GM18909 (cell line): ENCODE measurements at regions not wholly inside any gene's neighbourhood (a gene's known extent, or its start where the extent isn't known, plus 50 kb on each side); places are given as distances from the start of the nearest gene placed in this dataset.
"Not testable (repeated sequence)": the region's sequence is repeated elsewhere in the genome, so short reads cannot be mapped to it uniquely, and the experiment has no call there.

Experiments
- ATAC-seq: cut with Tn5 transposase; IDR thresholded peaks from one replicate; pipeline ENCODE4 v1.9.1; 2021; ENCODE audit warnings: mild to moderate bottlenecking; ENCODE audit not compliant: unreplicated experiment, poor library complexity

DNA sequence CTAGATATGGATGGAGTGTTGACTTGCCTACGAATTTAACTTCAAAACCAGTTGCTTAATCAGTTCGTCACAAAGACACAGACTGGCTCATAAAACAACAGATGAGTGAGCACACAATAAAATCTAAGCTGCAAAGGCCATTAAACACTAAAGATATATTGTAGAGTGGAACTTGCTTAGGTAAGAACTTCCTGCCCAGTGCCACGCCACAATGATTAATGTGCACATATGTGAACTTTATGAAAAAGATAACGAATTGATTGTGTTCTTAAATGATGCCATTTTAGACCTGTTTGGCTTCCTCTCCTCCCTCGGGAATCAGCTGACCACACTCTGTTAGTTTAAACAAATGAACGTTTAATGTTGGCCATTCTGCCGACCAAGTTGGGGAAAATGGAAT is 2031.3 kb upstream of the CELF4 start:
- no peak for ATAC-seq

DNA sequence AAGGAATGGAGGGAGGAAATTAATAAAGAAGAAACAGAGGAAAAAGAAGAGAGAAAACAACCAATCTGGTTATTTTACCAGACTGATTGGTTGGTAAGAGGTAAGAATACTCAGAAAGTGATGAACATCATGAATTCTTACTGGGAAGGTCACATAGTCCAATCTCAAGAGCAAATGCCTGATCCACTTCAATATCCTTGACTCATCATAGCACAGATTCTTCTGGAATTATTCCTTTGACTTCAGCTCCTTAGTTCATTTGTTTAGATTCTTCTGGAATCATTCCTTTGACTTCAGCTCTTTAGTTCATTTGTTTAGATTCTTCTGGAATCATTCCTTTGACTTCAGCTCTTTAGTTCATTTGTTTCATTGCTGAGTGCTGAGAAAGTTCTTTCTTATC is 2030.6 kb upstream of the CELF4 start:
- no peak for ATAC-seq

DNA sequence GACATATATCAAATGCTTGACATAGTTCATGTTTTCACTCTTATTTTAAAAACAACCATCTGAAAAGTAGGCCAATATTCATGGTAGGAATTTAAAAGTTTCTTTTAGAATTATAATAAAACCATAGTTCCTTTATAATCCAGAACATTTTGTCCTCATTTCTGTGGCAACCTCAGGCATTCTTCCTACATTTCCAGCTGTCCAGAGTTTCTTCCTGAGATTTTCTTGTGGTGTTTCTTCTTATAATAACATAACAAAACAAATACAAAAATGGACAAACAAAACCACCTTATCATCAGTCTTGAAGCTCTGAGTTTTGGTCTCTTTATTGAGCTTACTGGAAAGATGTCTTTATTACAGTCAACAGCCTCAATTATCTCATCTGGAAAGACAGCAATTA is 2028.6 kb upstream of the CELF4 start:
- no peak for ATAC-seq

DNA sequence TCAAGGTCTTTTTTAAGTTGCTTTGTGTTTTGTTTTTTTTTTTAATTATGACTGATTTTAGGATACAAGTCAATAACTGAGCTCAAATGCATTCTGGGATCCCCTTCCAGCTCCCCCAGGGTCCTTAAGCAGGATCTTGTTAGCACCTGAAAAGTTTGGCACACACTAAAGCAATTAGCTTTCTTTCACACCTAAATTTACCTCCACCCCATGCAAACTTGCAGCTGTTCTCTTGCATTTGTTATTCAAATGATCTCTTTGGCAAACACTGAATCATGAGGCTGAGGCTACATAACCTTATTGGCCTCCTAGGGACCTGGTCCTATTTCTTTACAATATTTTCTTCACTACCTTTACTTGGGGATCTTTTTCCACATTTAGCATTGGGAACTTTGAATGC is 2026.1 kb upstream of the CELF4 start:
- ATAC-seq = no peak

DNA sequence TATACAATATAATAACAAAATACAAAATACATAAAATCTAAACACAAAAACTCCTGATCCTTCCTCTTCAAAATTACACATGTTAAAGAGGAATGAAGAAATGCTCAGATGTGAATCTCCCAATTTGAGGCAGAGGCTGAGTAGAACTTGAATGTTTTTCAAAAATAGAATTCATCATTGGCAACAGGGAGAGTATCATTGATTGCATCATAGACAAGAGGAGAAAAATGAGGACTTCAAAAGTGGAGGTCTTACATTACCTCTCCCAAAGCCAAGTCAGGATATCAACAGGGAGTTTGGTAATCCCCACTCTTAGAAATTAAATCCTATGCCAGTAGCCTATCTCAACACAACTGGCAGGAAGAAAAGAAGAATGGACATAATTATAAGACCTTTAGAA is 2023.9 kb upstream of the CELF4 start:
- ATAC-seq = no peak

DNA sequence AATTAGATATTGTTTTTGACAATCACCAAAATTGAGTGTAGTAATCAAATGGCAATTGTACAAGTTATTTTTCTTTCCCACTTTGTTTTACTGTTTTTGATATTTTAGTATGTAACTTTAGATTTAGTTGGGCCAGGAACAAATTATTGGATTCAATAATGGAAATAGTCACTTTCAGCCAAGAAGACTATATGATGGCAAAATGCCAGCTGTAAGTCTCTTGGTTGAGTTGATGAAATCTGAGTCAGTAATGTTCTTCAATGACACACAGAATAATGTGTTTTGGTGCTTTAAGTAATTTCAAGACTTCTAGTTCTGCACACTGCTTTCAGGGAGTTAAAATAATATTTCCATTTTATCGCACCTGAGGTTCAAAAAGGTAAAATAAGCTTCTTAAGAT is 2022.0 kb upstream of the CELF4 start:
- no peak for ATAC-seq

DNA sequence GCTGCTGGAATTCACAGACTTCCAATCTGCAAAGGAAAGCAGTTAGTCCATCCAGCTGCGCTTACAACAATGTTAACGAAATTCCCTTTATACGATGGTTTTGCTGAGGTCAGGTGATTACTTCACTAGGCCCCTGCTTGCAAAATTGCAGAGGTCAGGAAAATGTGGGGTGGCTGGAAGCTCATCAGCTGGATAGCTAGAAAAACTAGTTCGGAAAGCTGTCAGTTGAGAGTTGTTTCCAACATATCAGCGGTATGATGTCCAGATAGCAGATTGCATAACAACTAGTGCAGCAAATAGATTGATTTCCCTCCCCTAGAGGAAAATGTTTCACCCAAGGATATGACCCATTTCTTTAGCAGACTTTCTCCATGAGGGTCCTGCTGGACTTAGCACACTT is 2021.1 kb upstream of the CELF4 start:
- ATAC-seq = no peak

DNA sequence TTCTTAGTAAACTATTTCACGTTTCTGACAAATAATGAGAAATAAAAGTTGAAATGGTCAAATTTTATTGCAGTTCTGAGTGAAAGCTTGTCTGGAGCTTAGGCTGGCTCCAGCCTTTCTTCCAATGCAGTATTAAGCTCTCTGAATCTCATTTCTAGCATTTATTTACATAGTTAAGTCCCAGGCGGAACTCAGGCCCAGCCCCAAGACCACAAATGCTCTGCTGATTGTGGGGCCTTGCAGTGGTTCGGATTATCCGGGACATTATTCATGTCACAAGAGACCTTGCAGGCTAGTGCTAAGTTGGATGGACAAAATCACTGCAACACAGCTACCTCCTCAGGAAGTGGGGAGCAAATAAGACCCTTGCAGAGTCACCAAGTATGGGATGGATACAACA is 2009.3 kb upstream of the CELF4 start:
- ATAC-seq = no peak

DNA sequence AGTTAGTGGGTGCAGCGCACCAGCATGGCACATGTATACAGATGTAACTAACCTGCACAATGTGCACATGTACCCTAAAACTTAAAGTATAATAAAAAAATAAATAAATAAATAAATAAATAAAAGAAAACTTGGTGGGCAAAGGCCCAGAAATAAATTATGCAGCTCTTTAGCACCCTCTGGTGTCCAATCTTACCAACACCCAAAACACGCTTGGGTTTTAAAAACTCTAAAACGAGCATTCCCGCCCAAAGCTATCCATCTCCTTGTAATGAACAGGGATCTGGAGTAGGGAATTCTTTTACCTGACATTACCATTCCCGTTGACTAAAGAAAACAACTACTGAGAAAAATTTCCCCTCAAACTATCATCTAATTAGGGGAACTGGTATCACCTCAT is 2005.9 kb upstream of the CELF4 start:
- no peak for ATAC-seq

DNA sequence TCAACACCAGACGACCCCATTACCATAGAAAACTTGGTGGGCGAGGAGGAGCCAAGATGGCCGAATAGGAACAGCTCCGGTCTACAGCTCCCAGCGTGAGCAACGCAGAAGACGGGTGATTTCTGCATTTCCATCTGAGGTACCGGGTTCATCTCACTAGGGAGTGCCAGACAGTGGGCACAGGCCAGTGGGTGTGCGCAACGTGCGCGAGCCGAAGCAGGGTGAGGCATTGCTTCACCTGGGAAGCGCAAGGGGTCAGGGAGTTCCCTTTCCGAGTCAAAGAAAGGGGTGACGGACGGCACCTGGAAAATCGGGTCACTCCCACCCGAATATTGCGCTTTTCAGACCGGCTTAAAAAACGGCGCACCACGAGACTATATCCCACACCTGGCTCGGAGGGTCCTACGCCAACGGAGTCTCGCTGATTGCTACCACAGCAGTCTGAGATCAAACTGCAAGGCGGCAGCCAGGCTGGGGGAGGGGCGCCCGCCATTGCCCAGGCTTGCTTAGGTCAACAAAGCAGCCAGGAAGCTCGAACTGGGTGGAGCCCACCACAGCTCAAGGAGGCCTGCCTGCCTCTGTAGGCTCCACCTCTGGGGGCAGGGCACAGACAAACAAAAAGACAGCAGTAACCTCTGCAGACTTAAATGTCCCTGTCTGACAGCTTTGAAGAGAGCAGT is 2000.1 kb upstream of the CELF4 start:
- not testable (repeated sequence) for ATAC-seq

DNA sequence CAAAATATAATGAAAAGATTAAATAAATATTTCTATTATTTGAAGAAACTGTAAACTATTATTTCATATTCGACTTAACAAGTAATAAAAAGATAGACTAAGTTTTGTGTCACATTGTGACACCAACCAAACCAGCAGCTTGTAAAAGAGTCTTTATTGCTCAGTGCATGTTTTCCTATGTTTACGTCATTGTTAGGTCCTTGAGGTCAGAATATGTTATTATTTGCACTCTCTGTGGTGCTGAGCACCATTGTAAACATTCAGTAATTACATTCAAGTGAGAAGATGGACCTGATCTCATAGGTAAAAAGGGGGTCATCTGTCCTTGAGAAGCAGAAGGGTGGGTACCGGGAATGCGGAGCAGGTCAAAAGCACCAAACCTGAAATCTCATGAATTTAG is 1999.1 kb upstream of the CELF4 start:
- ATAC-seq = no peak

DNA sequence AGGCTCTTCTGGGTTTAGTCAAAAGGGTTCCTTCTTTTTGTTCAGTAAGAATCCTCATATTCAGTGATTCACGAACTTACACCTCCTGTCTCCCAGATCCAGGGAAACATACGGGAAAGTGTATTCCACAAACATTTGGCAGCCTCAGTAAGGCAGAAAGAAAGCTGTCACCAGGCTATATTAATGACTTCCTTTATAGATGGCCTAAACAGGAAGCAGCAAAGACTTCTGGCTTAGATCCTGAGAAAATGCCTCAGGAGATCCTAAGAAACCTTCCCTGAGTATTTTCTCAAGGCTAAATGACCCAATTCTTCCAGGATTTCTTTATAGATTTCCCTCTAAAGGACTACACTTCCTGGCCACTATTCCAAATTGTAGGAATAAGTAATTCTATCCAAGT is 1995.5 kb upstream of the CELF4 start:
- no peak for ATAC-seq

DNA sequence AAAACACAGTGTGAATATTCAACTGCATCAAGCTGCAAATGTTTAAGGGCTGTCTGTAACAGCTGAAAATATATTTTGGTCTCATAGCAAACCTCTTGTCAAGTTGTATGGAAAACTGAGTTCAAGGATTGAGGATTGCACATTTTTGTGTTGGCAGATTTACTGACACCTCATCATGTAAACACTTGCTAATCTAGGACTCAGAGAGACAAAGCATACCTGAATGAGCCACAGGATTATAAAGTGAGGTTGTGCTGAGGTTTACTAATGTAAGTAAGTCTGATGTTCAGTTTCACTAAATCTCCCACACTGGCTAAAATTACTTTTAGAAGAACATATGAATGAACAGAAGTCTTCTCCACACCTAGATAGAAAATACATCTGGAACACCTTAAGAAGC is 1993.1 kb upstream of the CELF4 start:
- no peak for ATAC-seq

DNA sequence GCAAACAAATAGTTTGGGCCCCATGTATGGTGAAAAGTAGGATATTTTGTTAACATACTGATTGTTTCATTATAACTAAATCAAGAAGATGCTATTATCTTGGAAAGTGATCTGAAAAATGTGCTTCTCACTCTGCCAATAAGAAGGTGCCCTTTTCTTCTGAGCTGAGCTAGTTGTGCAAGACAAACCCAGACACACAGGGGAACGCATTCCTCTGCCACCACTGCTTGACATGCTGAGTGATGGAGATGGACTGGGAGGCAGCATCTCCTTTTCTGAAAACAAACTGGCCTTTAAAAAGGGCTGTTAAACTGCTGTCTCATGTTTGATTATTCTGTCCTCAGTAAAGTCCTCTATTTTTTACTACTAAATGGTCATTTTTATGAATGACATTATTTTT is 1989.9 kb upstream of the CELF4 start:
- ATAC-seq = no peak

DNA sequence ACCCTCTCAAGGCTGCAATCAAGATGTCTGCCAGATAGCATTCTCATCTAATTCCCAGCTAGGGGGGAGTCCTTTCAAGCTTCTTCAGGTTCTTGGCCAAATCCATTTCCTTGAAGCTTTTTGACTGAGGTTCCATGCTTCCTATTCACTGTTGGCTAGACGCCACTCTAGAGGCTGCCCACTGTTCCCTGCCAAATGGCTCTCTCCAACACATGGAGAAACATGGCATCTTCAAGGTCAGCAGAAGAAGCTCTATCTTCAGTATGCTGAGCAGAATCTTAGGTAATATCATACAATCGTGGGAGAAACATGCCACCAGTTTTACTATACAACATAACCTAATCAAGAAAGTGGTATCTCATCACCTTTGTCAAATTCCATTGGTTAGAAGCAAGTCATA is 1985.1 kb upstream of the CELF4 start:
- ATAC-seq = no peak

DNA sequence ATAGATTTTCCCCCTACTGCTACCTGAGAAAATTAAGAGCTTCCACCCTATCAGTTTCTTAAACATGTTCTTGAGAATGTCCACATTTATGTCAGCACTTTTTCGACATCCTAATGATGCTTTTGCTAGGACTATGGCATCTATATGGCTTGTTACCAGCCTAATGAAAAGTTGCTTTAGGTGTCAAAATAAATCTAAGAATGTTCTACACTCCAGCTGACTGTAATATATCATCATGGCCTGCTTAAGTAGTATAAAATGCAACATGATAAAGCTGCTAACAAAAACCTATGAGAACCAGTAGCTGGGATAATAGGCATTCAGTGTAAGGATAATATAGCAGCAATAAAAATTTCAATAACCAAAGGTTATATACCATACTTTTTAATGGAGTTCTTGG is 1983.5 kb upstream of the CELF4 start:
- ATAC-seq = no peak

DNA sequence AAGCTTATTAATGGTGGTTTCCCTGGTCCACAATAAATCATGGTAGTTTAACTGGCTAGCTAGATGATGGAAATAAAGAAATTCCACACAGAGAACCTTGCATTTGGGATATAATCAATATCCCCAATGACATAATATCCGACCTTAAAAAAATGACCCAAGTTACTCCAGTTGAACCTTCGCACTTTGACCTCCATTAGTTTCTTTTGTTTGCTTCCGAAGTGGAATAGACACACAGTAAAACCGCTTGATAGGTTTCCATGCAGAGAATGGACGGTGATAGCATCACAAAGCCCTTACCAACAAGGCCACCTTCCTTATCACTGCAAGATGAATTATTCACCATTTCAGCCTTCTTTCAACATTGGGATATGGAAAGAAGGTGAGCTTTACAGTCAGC is 1966.1 kb upstream of the CELF4 start:
- no peak for ATAC-seq

DNA sequence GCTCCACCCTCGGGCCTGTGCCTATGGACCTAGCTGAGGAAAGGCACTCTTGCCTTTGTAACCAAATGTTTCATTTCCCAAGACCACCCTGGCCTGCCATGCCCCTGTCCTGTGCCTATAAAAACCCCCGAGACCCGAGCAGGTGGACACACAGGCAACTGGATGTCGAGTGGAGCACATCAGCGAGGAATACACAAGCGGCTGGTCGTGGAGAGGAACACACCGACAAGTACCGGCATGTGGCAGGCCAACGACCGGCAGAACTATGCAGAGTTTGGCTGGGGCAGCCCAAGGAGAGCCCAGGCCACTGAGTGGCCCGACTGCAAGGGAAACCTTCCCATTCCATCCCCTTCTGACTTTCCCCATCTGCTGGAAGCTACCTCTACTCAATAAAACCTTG is 1963.8 kb upstream of the CELF4 start:
- no peak for ATAC-seq

DNA sequence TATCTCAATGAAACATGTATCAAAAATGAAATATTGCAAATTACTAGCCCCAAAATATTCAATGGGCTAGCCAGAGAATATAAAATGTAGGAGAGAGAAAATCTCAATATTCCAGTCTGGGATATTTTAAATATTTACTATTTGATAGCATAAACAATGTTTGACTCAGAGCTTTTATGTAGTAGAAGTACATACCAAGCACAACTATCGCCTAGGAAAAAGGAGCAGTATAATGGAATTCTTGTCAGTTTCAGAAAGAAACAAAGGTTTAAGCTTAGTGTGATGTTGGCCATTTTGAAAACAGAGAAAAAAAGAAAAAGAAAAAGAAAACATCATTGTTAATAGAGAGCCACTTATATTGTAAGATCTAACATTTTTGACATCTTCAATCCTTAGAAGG is 1961.9 kb upstream of the CELF4 start:
- no peak for ATAC-seq

DNA sequence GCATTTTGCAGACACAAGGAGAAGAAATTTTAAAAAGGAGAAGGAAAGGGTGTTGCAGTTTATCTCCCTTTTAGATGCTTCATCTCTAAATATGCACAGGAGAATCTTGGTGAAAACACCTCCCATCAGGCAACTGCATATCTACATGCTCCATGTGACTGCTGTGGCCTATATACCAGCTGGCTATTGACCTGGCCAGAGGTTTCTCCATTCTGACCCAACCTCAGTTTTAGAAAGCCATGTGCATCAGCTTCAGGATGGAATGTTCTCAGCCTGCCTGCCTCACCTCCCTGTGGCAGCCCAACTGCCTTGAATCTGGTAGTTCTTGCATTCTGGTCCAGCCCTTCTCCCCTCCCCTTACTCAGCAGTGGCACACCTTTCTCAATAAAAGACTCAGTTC is 1958.8 kb upstream of the CELF4 start:
- no peak for ATAC-seq

DNA sequence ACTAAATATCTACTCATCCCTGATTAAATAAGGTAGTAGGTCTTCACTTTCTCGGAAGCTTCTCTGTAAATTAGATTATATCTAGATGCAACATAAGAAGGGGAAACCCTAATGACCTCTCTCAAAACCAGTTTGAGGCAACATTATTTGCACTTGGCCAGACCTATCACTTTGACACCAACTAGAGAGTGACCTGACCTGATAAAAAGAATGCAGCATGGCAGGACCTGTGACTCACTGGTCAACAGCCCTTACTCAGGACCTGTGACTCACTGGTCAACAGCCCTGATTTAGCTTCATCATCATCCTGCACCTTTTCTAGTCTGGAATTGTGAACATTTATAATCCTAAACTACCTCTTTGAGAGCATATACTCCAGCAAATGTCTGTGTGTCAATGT is 1957.7 kb upstream of the CELF4 start:
- no peak for ATAC-seq

DNA sequence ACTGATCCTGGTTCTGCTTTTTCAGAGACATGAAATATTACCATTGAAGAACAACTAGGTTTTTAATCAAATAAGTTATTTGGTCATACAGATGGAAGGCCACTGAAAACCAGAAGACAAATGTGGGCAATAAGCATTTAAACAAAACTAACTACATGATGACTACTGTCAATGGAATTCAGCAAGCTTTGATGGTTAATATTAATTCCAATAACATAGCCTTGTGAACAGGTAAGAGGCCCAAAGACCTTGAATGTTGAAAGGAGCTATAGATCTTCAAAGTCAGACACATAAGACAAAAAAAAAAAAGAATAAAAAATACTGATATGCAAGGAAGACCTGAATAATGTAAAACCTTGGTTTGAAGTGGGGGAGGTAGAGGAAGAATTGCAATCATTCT is 1955.6 kb upstream of the CELF4 start:
- ATAC-seq = no peak

DNA sequence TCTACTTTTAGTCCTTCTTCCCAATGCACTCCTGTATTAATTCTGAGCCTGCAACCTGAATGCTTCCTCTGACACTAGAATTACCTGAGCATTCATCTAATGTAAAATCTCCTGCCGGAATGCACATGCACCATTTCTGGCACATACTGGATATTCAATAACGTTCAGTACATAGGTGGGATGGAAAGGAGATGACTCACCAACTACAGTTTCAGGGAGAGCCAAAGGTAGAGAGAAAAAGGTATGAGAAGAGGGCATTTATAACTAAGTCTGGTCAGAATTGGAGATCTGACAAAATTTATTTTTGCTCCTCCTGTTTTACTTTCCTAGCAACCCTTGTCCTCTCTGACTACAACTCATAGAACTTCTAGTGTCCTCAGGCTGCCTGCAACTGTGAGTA is 1954.1 kb upstream of the CELF4 start:
- ATAC-seq = no peak
